Fibroblast of lung (primary cell): ENCODE measurements at regions not wholly inside any gene's neighbourhood (a gene's known extent, or its start where the extent isn't known, plus 50 kb on each side); places are given as distances from the start of the nearest gene placed in this dataset.

Experiments used
- DNase-seq, 2 donors: peaks; one replicate each; pipeline versions ENCODE4 v3.0.0 to v3.0.0-alpha.2; 2010; ENCODE audit warnings: low read depth in 2 of 2
- H2AFZ ChIP-seq: 2 replicates; pipeline ENCODE4 v1.5.1; 2012; ENCODE audit warnings: low read length, control low read depth, inconsistent platforms
- H3K27ac ChIP-seq: 2 replicates; pipeline ENCODE4 v1.5.1; 2011; ENCODE audit warnings: low read length, control low read depth; ENCODE audit not compliant: insufficient read depth
- H3K27me3 ChIP-seq: 2 replicates; pipeline ENCODE4 v1.5.1; 2011; ENCODE audit warnings: mild to moderate bottlenecking, low read length; ENCODE audit not compliant: control insufficient read depth, insufficient read depth
- H3K36me3 ChIP-seq: 2 replicates; pipeline ENCODE4 v1.5.1; 2011; ENCODE audit warnings: low read length; ENCODE audit not compliant: control insufficient read depth, insufficient read depth
- H3K4me1 ChIP-seq: 2 replicates; pipeline ENCODE4 v1.5.1; 2011; ENCODE audit warnings: low read length; ENCODE audit not compliant: control insufficient read depth, insufficient read depth; ENCODE audit errors: extremely low read depth
- H3K4me2 ChIP-seq: 2 replicates; pipeline ENCODE4 v1.5.1; 2011; ENCODE audit warnings: low read length, control low read depth; ENCODE audit not compliant: insufficient read depth; ENCODE audit errors: extremely low read depth
- H3K4me3 ChIP-seq, 4 experiments: fragments of 200-600 bp in 1 of 4; sonication (generic) in 1 of 4; replicated peaks in 1 of 4; 2 replicates each; pipeline ENCODE4 v1.5.1; 2011 to 2016; ENCODE audit warnings: low read length in 4 of 4, low read depth in 3 of 4, mild to moderate bottlenecking in 3 of 4, control low read depth in 2 of 4, inconsistent platforms in 1 of 4, mixed read lengths in 1 of 4; ENCODE audit not compliant: insufficient read depth in 1 of 4; ENCODE audit errors: control extremely low read depth in 1 of 4
- H3K79me2 ChIP-seq: 2 replicates; pipeline ENCODE4 v1.5.1; 2012; ENCODE audit warnings: mild to moderate bottlenecking, low read length, inconsistent platforms; ENCODE audit not compliant: control insufficient read depth, insufficient read depth
- H3K9ac ChIP-seq: 2 replicates; pipeline ENCODE4 v1.5.1; 2011; ENCODE audit warnings: mild to moderate bottlenecking, low read length, control low read depth; ENCODE audit not compliant: insufficient read depth
- H3K9me3 ChIP-seq: 2 replicates; pipeline ENCODE4 v1.5.1; 2012; ENCODE audit warnings: low read depth, low read length; ENCODE audit not compliant: control insufficient read depth, insufficient read depth
- H4K20me1 ChIP-seq: 2 replicates; pipeline ENCODE4 v1.5.1; 2011; ENCODE audit warnings: low read length; ENCODE audit not compliant: control insufficient read depth, insufficient read depth; ENCODE audit errors: extremely low read depth
- EZH2 ChIP-seq: IDR thresholded peaks from 2 replicates; pipeline ENCODE4 v1.5.1; 2012; ENCODE audit warnings: low read length, control low read depth, mild to moderate bottlenecking; ENCODE audit errors: missing control alignments
- TF ChIP-seq, protein P1 (sequence below), 2 donors: IDR thresholded peaks in 1 of 2; conservative IDR thresholded peaks in 1 of 2; 1 replicate in 1 of 2; 2 replicates in 1 of 2; pipeline ENCODE4 v1.5.1; 2011 to 2012; ENCODE audit warnings: low read length in 2 of 2, control low read depth in 1 of 2, inconsistent platforms in 1 of 2, low read depth in 1 of 2, mild to moderate bottlenecking in 1 of 2

DNA sequence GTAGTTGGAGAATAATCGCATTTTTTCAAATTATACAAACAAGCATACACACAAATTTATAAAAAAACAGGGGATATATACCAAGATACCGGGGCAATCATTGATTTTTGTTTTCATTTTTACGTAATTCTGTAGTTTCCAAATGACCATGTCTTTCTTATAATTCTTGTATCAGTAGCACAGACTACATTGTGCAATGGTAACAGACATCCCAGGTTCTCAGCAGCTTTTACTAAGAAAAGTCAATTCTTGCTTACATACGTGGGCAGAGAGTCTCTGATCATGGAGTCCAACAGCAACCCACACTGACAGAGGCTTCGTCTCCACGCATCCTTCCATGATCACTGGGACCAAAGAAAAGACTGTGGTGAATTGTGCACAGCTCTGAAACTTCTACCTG is 441.3 kb downstream of the TBL1XR1 start:
- no peak overlapping the region for H3K27ac ChIP-seq
- TF ChIP-seq, protein P1, sequence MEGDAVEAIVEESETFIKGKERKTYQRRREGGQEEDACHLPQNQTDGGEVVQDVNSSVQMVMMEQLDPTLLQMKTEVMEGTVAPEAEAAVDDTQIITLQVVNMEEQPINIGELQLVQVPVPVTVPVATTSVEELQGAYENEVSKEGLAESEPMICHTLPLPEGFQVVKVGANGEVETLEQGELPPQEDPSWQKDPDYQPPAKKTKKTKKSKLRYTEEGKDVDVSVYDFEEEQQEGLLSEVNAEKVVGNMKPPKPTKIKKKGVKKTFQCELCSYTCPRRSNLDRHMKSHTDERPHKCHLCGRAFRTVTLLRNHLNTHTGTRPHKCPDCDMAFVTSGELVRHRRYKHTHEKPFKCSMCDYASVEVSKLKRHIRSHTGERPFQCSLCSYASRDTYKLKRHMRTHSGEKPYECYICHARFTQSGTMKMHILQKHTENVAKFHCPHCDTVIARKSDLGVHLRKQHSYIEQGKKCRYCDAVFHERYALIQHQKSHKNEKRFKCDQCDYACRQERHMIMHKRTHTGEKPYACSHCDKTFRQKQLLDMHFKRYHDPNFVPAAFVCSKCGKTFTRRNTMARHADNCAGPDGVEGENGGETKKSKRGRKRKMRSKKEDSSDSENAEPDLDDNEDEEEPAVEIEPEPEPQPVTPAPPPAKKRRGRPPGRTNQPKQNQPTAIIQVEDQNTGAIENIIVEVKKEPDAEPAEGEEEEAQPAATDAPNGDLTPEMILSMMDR (conservative IDR thresholded peaks at IDR 0.05 in 1 of 2, IDR thresholded peaks at IDR 0.05 in 1 of 2; ENCODE audit: low read depth in 1 of 2, low read length in 2 of 2), result no peak
- TF ChIP-seq EZH2, result no peak
- H3K79me2 ChIP-seq, result no peaks in the 10 kb centered on the region
- H3K4me1 ChIP-seq, result no peaks in the 10 kb centered on the region
- no peaks in the 10 kb centered on the region for H3K9me3 ChIP-seq
- no peaks in the 10 kb centered on the region for H4K20me1 ChIP-seq
- DNase-seq, result no peak
- H3K4me3 ChIP-seq, result no peak overlapping the region
- no peaks in the 10 kb centered on the region for H3K27me3 ChIP-seq
- H2AFZ ChIP-seq, result no peak overlapping the region
- no peak overlapping the region for H3K9ac ChIP-seq
- H3K36me3 ChIP-seq, result no peaks in the 10 kb centered on the region
- H3K4me2 ChIP-seq, result no peak overlapping the region

DNA sequence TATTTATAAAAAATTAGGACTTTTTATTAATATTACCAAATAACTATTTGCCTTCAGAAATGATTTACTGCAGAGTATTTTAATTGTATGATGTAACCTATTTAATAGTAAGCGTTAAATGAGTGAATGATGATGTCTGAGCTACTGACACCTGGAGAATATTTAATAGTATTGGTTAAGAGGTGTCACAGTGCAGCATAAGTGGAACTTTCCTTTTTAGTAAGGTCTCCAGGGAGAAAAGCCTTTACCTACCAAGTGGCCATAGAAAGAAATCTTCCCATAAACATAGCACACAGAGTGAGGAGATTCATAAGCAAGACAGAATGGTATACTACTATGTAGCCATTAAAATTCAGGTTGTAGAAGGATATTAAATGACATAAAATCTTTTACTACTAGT is 441.7 kb downstream of the TBL1XR1 start:
- Histone ChIP-seq H3K79me2 (no peaks in the 10 kb centered on the region), H3K4me3 (no peak overlapping the region), H3K9me3 (no peaks in the 10 kb centered on the region), H3K4me1 (no peaks in the 10 kb centered on the region), H3K4me2 (no peak overlapping the region), H3K9ac (no peak overlapping the region), H3K27ac (no peak overlapping the region), H4K20me1 (no peaks in the 10 kb centered on the region), H3K27me3 (no peaks in the 10 kb centered on the region), H3K36me3 (no peaks in the 10 kb centered on the region), H2AFZ (no peak overlapping the region)
- TF ChIP-seq, protein P1 (conservative IDR thresholded peaks at IDR 0.05 in 1 of 2, IDR thresholded peaks at IDR 0.05 in 1 of 2; ENCODE audit: low read depth in 1 of 2, low read length in 2 of 2), result no peak
- TF ChIP-seq EZH2, result no peak
- DNase-seq, result no peak

DNA sequence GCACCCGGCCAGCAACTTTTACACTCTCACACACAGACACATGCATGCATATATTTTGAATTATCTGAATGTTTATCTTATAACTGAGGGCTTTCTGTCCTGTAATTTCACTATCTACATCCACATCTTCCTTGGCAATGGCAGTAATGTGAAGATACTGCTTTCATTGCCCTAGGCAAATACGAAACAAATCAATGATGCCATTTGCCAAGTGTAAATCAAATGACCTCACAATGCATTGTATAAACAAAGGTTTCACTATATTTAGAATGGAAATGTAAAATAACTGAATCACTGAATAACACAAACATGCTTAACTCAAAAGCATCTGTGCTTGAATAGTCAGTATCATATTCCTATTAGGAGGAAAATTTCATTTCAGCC is 455.6 kb downstream of the TBL1XR1 start:
- TF ChIP-seq EZH2, result no peak
- TF ChIP-seq, protein P1 (conservative IDR thresholded peaks at IDR 0.05 in 1 of 2, IDR thresholded peaks at IDR 0.05 in 1 of 2; ENCODE audit: low read depth in 1 of 2, low read length in 2 of 2), result no peak
- no peaks in the 10 kb centered on the region for H3K4me1 ChIP-seq
- no peaks in the 10 kb centered on the region for H3K27me3 ChIP-seq
- H4K20me1 ChIP-seq, result no peaks in the 10 kb centered on the region
- no peak overlapping the region for H3K27ac ChIP-seq
- peak in 1 of 2 donors; percentile 2 for DNase-seq
- no peaks in the 10 kb centered on the region for H3K36me3 ChIP-seq
- no peak overlapping the region for H3K9ac ChIP-seq
- H3K4me3 ChIP-seq, result no peak overlapping the region
- H2AFZ ChIP-seq, result no peak overlapping the region
- no peak overlapping the region for H3K4me2 ChIP-seq
- H3K79me2 ChIP-seq, result no peaks in the 10 kb centered on the region
- no peaks in the 10 kb centered on the region for H3K9me3 ChIP-seq
